Effector CD8-positive, alpha-beta T cell (primary cell): ENCODE measurements at regions not wholly inside any gene's neighbourhood (a gene's known extent, or its start where the extent isn't known, plus 50 kb on each side); places are given as distances from the start of the nearest gene placed in this dataset.

Experiments
- DNase-seq: peaks from one replicate; lab custom pipeline; 2025; lab: John Stamatoyannopoulos, UW

DNA sequence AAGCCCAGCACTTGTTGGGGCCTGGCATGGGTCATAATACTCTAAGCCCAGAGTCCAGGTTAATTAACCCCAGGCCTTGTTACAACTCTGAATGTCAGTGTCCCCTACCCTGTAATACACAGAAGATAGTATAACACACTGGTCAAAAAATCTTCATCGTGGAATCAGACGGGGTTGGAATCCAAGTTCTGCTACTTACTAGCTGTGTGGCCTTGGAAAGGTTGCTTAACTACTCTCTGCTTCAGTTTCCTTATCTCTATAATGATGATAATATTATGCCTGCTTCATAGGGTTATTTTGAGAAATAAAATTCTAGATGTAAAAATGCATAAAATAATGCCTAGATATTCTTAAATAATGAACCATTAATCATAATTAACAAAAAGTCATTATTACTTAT is 77.8 kb upstream of the CTTNBP2NL start:
- DNase-seq, result no peak

DNA sequence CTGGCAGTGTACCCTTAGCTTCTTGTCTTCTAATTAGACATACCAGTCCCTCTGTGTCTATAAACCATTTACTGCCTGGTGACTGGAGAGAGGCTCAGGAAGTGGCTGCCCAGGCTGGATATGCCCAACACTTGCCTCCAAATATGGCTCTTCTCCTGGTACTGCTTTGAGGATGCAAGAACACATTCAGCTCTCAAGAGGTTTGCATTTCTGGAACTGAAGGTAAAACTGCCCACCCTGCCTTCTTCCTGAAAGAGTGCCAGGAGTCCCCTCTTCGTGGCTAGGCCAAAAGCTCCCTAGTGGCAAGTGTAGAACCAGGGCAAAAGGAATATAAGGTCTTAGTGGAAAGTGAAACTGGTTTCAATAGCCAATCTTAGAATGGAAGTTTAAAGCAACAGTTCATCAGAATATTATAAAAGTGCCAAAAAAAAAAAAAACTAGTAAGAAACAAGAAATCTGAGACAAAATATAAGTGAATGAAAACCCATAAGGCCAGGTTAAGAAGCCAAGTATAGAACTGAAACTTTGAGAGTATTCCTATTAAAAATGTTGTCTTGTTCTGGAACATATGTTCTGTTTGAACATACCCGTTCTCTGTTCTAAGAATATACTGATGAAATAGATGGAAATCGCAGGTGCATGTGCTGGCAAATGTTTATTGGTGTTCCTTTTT is 77.2 kb upstream of the CTTNBP2NL start:
- no peak for DNase-seq

DNA sequence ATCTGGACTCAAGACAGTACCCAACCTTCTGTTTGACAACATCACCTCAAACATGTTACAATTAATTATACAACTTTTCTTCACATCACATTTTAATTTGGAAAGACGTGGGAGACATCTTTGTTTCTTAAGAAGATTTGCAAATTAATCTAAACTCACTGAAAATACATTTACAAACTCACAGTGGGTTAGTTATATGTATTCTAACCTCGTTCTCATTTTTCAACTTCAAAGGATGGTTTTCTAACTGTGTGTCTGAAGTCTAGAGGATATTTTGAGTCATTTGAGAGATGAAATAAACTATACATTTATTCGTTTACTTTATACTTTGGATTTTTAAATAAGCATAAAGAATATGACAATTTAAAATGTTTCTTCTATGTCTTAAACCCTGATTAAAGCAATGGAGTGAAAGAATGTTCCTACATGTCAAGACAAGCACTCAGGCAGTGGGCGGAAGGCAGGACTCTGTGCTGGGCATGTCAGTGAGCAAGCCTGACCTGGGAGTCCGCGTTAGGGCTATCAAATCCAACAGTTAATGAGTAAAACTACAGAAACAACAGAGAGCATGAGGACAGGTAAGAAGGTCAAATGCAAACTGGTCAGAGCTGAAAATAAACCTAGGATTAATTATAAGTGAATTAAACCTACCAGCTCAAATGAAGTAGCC is 76.5 kb upstream of the CTTNBP2NL start:
- no peak for DNase-seq

DNA sequence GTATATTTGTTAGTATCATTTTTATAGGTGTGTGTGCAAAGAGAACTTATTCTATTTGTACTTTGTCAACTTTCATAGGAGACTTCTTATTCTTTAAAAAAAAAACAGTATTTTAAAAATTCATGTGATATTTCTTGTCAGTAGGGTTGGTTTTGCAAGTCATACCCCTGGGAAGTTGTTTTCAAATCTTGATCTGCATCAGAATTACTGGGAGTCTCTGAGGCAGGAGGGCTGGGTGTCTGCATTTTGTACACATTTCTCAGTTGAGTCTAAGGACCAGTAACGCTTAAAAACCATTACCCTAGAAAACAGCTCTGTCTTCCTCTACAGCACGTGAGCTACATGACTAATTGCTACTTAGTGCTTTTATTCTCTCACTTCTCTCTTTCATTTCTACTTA is 76.0 kb upstream of the CTTNBP2NL start:
- no peak for DNase-seq

DNA sequence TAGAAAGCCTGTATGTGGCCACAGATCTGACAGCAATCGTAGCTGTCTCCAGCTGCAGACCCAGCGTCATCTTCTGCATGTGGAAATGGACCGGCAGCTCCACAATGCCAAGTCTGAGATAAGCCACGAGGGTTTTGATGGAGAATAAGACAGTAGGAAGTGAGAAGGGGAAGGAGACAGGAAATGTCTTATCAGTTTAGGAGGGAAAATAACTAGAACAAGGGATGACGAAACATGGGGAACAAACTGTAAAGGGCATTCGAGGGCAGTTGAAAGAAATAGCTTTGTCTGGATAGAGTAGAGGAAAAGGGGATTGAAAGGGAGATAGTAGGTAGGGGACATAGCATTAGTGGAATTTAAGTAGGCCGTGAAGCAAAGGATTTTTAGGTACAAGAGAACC is 74.0 kb upstream of the CTTNBP2NL start:
- no peak for DNase-seq

DNA sequence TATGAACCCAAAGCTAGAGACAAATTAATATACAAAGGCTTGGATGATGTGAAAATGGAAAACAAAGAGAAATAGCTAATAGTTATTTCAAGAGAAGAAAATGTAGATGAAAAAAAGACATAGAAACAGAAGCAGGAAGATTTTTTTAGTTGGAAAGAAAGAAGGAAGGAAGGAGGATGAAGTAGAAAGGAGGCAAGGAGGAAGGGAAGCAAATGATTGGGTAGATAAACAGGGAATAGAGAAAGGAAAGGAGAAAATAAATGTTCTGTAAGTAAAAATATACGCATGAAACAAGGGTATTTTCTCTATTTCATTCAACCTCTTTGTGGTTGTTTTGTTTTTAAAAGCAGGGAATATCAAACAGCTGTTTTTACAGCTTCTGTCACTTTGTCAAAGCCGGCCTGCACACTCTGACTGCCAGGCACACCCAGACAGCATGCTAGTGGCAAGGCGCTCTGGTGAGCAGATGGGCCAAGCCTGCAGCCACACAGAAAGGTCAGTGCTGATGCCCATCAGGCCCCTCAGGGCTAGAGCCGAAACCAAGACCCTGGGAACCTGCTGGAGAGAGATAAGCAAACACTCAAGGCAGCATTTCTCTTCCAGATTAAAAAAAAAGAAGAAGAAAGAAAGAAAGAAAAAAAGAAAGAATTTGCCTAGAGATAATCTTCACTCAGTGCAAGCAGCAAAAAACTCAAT is 72.9 kb upstream of the CTTNBP2NL start:
- DNase-seq, result no peak

DNA sequence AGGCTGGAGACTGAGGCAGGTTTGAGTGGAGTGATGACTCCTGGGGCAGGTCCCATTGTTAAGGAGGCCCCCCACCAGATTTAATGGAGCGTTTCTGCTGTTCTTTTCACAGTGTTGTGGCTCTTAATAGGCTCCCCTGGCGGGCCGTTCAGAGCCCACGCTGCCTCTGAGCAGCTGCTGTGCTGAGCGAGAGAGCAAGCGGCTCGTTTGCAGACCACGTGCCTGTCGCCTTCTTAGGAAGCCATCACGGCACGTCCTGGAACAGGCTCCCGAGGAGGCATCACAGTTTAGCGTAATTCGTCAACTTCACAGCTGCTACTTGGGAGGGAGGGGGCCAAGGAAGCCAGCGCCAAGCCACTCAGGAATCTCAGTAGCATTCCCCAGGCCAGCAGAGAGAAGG is 70.5 kb upstream of the CTTNBP2NL start:
- DNase-seq, result no peak

DNA sequence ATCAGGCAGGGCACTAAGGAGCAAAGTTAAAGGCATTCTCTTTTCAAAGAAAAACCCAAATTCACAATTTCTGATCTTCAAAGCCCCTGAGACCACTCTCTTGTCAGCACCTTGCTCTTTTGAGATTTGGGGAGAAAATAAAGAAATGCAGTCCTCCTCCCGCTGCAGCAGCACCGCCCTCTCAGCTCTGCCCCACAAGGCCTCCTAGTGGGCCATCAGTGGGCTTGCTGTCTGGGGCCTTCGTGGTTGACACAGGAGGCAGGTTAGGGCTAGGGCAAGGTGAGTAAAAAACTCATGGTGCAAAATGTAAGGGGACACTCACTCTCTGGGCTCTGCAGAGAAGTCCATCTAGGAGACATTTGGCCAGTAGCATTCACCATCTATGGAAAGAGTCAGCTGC is 67.4 kb upstream of the CTTNBP2NL start:
- no peak for DNase-seq

DNA sequence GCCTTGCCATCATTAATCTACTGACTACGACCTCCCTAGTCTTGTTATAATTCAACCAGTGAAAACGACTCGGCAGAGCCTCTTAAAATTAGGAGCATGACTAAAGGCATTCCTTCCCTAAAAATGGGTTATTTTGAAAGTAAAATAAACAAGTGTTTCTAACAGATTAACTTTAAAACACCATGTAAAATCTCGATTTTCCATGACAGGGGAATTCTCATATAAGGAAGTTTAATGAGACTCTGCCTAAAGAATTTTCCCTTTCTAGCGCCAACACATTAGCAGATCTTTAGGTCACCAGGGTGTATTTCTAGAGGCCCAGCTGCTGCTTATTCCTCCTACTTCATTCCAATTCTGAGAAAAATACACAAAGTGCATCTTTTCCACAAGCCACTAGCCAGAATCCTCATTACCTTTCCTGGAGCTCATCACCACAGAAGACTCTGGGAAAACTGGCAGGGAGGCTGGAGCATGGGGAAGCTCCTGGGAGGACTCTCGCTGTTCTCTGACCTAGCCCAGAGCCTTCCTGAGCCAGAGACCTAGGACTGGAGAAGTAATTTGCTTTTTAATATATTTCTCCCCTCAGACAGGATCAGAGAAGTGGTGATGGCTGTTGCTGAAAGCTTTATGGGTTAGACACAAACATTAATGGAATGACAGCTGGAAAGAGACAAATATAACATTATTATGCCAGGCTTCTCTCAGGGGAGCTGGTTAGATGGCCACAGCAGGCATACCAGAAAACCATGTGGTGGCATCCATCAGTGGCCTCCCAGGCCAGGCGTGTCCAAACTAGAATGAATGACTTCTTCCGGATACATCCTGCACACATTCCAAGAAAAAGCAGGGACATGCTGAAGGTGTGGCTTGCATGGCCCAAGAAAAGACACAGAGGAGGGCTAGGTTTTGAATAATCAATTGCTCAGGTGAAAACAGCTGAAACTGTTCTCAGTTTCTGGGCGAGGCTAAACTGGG is 63.6 kb upstream of the CTTNBP2NL start:
- DNase-seq, result no peak

DNA sequence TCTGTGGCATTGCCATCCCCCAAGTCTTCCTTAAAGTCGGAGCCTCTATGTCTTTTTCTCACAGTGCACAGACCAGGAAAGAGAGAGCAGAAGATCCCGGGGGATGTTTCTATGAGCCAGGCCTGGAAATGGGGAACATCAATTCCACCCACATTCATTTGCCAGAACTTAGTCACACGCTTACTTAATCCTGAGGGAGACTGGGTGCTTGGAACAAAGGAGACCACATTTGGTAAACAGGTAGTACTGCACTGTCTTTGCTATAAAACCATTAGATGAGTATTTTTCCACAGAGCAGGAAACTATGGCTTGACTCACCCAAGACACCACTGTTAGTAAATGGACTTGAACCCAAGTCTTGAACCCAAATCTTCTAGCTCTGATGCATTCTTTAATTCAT is 60.7 kb upstream of the CTTNBP2NL start:
- no peak for DNase-seq

DNA sequence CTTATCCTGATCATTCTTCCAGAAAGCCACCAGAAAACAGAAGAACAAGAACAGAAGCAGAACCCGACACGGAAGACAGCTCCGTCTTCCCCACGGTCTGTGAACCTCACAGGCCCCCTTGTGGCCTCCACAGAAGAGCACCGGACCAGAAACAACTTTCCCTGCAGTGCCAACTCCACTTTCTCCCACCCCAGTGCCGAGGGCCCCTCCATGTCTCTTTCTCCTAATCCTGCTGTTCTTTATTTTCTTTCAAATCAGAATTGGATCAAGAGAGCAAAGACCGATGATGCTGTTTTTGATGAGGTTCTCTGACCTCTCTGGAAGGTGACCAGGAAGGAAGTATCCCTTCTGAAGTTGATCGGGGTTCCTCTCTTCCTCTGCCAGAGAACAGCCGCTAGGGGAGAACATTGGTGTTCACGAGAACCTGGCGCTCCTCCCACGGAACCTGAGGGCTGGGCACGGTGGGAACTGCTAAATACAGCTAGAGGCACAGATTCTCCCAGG is 58.9 kb upstream of the CTTNBP2NL start:
- DNase-seq, result no peak

DNA sequence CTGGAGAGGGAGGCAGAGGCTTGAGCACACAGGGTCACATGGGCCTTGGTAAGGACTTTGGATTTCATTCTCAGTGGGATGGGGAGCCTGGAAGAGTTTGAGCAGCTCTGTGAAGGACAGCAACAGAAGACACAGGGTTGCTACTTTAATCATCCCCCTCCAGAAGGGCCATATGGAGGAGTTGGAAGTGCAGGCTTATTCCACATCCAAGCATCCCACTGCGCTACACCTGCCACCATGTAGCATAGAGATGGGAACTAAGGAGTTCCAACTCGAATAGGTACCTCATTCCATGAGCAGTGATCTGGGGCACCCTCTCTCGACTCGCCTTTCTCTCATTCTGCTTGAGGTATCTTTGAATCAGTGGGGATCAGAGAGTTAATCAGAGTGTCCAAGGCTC is 54.0 kb upstream of the CTTNBP2NL start:
- DNase-seq, result no peak

DNA sequence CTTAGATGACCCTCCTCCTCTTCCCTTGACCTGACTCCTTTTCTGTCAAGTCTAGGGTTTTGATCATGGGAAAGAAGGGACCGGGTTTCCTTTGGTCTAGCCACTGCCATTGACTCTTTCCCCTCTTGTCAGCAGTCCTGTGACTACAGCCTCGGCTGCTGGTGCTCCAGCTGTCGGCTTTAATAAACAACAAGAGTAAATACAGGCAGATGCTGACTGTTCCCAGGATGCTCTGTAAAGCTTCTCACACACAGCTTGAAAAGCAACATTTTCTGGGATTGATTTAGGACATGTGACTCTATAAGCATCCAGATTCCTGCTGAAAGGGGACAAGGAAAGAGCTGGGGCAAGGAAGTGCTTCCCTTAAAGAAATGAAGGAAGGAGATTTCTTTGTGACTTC is 53.5 kb upstream of the CTTNBP2NL start:
- no peak for DNase-seq

DNA sequence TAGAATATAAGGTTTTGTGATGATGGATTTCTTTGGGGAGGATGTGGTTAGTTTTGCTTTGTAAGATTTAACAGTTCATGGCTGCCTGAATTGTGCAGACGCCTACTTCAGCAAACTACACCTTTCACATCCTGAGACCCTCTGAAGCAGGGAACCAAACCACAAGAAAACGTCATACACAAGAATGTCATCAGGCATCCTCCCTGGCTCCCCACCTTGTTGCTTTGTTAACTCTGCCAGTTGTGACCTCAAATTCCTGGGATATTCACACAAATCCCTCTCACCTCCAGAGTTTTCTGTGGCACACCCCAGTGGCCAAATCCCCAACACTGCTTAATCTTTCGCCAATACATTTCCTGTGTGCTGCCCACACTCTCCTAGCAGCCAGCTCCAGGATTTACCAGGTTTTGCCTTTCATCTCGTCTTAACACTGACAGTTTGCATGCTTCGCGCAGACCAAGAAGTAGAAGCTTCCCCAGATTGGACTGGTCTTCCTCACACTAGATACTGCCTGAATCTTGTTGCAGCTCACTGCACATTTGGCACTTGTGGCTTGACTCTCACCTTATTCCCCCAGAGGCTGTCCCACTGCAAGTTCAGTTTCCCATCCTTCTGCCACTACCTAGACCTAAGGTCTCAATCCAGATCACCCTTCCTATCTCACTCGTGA is 51.1 kb upstream of the CTTNBP2NL start:
- no peak for DNase-seq
